CD14-positive monocyte (primary cell): ENCODE measurements at regions not wholly inside any gene's neighbourhood (a gene's known extent, or its start where the extent isn't known, plus 50 kb on each side); places are given as distances from the start of the nearest gene placed in this dataset.

Experiments used
- DNase-seq, 3 donors: peaks; one replicate each; pipeline ENCODE4 v3.0.0-alpha.2; 2011 to 2022
- H2AFZ ChIP-seq: 2 replicates; pipeline ENCODE4 v1.6.0; 2012; ENCODE audit warnings: mild to moderate bottlenecking, low read depth, low read length, inconsistent platforms; ENCODE audit not compliant: insufficient read depth, poor library complexity, severe bottlenecking
- H3K27ac ChIP-seq, 2 donors: 1 replicate in 1 of 2; 2 replicates in 1 of 2; pipeline ENCODE4 v1.5.1; 2012 to 2013; ENCODE audit warnings: low read length in 2 of 2, control low read depth in 1 of 2, inconsistent platforms in 1 of 2, low read depth in 1 of 2, mild to moderate bottlenecking in 1 of 2
- H3K27me3 ChIP-seq, 2 donors: one replicate each; pipeline versions ENCODE4 v1.6.0 to v1.6.1; 2011 to 2013; ENCODE audit warnings: low read length in 2 of 2; ENCODE audit not compliant: control insufficient read depth in 2 of 2, insufficient read depth in 2 of 2
- H3K36me3 ChIP-seq, 2 donors: replicated peaks in 1 of 2; 1 replicate in 1 of 2; 2 replicates in 1 of 2; pipeline versions ENCODE4 v1.5.1 to v1.6.1; 2012 to 2013; ENCODE audit warnings: low read length in 2 of 2, control low read depth in 1 of 2, inconsistent platforms in 1 of 2, mild to moderate bottlenecking in 1 of 2; ENCODE audit not compliant: insufficient read depth in 2 of 2, control insufficient read depth in 1 of 2
- H3K4me1 ChIP-seq, 2 donors: 1 replicate in 1 of 2; 2 replicates in 1 of 2; pipeline versions ENCODE4 v1.5.1 to v1.6.1; 2012 to 2013; ENCODE audit warnings: low read length in 2 of 2, control low read depth in 1 of 2, inconsistent platforms in 1 of 2, mild to moderate bottlenecking in 1 of 2, moderate library complexity in 1 of 2; ENCODE audit not compliant: insufficient read depth in 2 of 2, control insufficient read depth in 1 of 2
- H3K4me2 ChIP-seq: replicated peaks from 2 replicates; pipeline ENCODE3; 2012; ENCODE audit warnings: low read length, moderate library complexity, mild to moderate bottlenecking; ENCODE audit not compliant: poor library complexity, severe bottlenecking; ENCODE audit errors: extremely low read depth
- H3K4me3 ChIP-seq, 3 experiments: fragments of 200-600 bp in 1 of 3; sonication (generic) in 1 of 3; replicated peaks in 1 of 3; 1 replicate in 2 of 3; 2 replicates in 1 of 3; pipeline ENCODE4 v1.5.1; 2011 to 2013; ENCODE audit warnings: low read length in 3 of 3, mild to moderate bottlenecking in 3 of 3, control low read depth in 2 of 3, low read depth in 2 of 3, inconsistent platforms in 1 of 3, moderate library complexity in 1 of 3
- H3K79me2 ChIP-seq: 2 replicates; pipeline ENCODE4 v1.6.0; 2012; ENCODE audit warnings: mild to moderate bottlenecking, control low read depth, inconsistent platforms, low read length, moderate library complexity; ENCODE audit not compliant: insufficient read depth
- H3K9ac ChIP-seq: 2 replicates; pipeline ENCODE4 v1.6.0; 2017; ENCODE audit warnings: low read length, mild to moderate bottlenecking; ENCODE audit not compliant: insufficient read depth, poor library complexity, severe bottlenecking
- H3K9me3 ChIP-seq, 2 donors: replicated peaks in 1 of 2; 1 replicate in 1 of 2; 2 replicates in 1 of 2; pipeline versions ENCODE4 v1.5.1 to v1.6.1; 2012 to 2013; ENCODE audit warnings: low read length in 2 of 2, control low read depth in 1 of 2; ENCODE audit not compliant: control insufficient read depth in 1 of 2, insufficient read depth in 1 of 2
- H4K20me1 ChIP-seq: 2 replicates; pipeline ENCODE4 v1.6.0; 2012; ENCODE audit warnings: mild to moderate bottlenecking, low read length, control low read depth, moderate library complexity; ENCODE audit not compliant: insufficient read depth
- H3K27ac Mint-ChIP-seq, 7 donors: one replicate each; pipeline ENCODE4 v1.8.0; 2020; ENCODE audit warnings: mild to moderate bottlenecking in 7 of 7, mixed read lengths in 7 of 7, moderate library complexity in 6 of 7, inconsistent platforms in 2 of 7
- H3K27me3 Mint-ChIP-seq, 3 donors: one replicate each; pipeline ENCODE4 v1.8.0; 2021 to 2022; ENCODE audit warnings: low read depth in 3 of 3, mild to moderate bottlenecking in 3 of 3, mixed read lengths in 3 of 3, moderate library complexity in 3 of 3, inconsistent platforms in 1 of 3
- H3K36me3 Mint-ChIP-seq, 2 donors: one replicate each; pipeline ENCODE4 v1.8.0; 2020; ENCODE audit warnings: mixed read lengths in 2 of 2, inconsistent platforms in 1 of 2, mild to moderate bottlenecking in 1 of 2
- H3K4me1 Mint-ChIP-seq: one replicate; pipeline ENCODE4 v1.8.0; 2020; ENCODE audit warnings: mild to moderate bottlenecking, mixed read lengths
- H3K4me3 Mint-ChIP-seq, 2 donors: one replicate each; pipeline ENCODE4 v1.8.0; 2020; ENCODE audit warnings: mild to moderate bottlenecking in 2 of 2, mixed read lengths in 2 of 2, moderate library complexity in 1 of 2
- H3K9me3 Mint-ChIP-seq, 7 donors: one replicate each; pipeline ENCODE4 v1.8.0; 2020 to 2022; ENCODE audit warnings: mixed read lengths in 7 of 7, mild to moderate bottlenecking in 6 of 7, moderate library complexity in 6 of 7, inconsistent platforms in 2 of 7
- WGBS: methylation state at CpG from one replicate; pipeline ENCODE4 v1.1.5; 2013; ENCODE audit warnings: missing lambda C conversion rate; ENCODE audit not compliant: insufficient coverage; 5-methylcytosine and 5-hydroxymethylcytosine counted together
- intact Hi-C, 2 donors: fragments of 100-400 bp; cut with micrococcal nuclease; formaldehyde crosslinking; loops; one replicate each; pipeline versions ENCODE4 v1.15.0 to v1.15.1; 2023
- TF ChIP-seq, protein P1 (sequence below): fragments of 200-600 bp; IDR thresholded peaks from one replicate; pipeline ENCODE4 v1.8.0; 2022; ENCODE audit warnings: antibody characterized with exemption, mild to moderate bottlenecking

DNA sequence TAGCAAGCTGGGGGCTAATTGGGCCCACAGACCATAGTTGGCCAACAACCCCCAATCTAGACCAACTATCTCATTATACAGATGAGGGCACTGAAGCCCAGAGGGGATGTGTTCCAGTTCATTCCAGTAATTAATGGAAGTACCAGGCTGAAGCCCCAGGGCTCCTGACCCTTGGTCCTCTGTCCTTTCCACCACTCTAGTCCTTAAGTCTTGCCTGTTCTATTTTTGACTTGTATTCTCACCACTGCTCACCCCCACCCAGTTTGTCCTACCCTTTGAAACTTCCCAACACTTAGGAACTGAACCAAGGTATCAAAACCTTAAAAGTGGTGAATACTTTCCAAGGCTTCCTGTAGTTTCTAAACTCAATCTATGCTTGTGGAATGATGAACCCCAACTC lies 407.4 kb downstream of the ENC1 start:
- Mint-ChIP-seq H3K9me3 (peaks cover 0 to 6% (median 2%) of the 10 kb centered on the region in 7 donors), H3K36me3 (no peaks in the 10 kb centered on the region), H3K27me3 (peaks cover 2 to 4% (median 2%) of the 10 kb centered on the region in 3 donors), H3K4me3 (no peak overlapping the region), H3K27ac (no peak overlapping the region), H3K4me1 (peaks cover 12% of the 10 kb centered on the region)
- H3K36me3 ChIP-seq = no peaks in the 10 kb centered on the region
- no peaks in the 10 kb centered on the region for H3K9me3 ChIP-seq
- H2AFZ ChIP-seq = no peak overlapping the region
- no peaks in the 10 kb centered on the region for H4K20me1 ChIP-seq
- intact Hi-C loops = no loop called here
- no peak for DNase-seq
- peaks cover 9 to 11% of the 10 kb centered on the region in 2 donors for H3K4me1 ChIP-seq
- H3K9ac ChIP-seq = no peak overlapping the region
- no peak overlapping the region for H3K4me3 ChIP-seq
- H3K79me2 ChIP-seq = no peaks in the 10 kb centered on the region
- H3K27me3 ChIP-seq = no peaks in the 10 kb centered on the region
- no peak overlapping the region for H3K27ac ChIP-seq
- no peak overlapping the region for H3K4me2 ChIP-seq
- TF ChIP-seq, protein P1, sequence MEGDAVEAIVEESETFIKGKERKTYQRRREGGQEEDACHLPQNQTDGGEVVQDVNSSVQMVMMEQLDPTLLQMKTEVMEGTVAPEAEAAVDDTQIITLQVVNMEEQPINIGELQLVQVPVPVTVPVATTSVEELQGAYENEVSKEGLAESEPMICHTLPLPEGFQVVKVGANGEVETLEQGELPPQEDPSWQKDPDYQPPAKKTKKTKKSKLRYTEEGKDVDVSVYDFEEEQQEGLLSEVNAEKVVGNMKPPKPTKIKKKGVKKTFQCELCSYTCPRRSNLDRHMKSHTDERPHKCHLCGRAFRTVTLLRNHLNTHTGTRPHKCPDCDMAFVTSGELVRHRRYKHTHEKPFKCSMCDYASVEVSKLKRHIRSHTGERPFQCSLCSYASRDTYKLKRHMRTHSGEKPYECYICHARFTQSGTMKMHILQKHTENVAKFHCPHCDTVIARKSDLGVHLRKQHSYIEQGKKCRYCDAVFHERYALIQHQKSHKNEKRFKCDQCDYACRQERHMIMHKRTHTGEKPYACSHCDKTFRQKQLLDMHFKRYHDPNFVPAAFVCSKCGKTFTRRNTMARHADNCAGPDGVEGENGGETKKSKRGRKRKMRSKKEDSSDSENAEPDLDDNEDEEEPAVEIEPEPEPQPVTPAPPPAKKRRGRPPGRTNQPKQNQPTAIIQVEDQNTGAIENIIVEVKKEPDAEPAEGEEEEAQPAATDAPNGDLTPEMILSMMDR = no peak

DNA sequence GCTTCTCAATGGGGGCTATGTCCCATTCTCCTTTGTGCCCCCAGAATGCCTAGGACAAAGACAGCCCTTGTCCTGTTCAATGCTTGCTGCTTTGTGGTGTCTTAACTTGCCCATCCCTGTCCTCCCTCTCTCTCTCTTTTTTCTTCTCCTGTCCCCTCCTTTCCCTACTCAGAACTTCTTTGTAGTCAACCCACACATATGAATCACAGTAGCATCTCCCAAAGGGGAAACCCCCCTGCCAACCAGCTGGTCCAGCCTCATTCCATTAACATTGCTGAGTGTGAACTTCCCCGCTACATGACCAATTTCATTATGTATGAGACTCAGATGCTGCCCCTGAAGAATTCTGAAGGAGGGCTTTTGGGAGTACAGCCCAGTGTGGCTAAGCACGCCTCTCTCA lies 408.3 kb downstream of the ENC1 start:
- intact Hi-C loops = no loop called here
- Mint-ChIP-seq H3K27me3 (peaks cover 2 to 4% (median 2%) of the 10 kb centered on the region in 3 donors), H3K4me1 (peaks cover 4% of the 10 kb centered on the region), H3K36me3 (no peaks in the 10 kb centered on the region), H3K27ac (no peak overlapping the region), H3K9me3 (peaks cover 0 to 6% (median 2%) of the 10 kb centered on the region in 7 donors), H3K4me3 (no peak overlapping the region)
- no CpG with 5 or more reads among the region's 2 CpGs for WGBS
- Histone ChIP-seq H3K9me3 (no peaks in the 10 kb centered on the region), H3K36me3 (no peaks in the 10 kb centered on the region), H4K20me1 (no peaks in the 10 kb centered on the region), H3K9ac (no peak overlapping the region), H3K4me3 (no peak overlapping the region), H3K4me1 (peaks cover 1 to 3% of the 10 kb centered on the region in 2 donors), H3K79me2 (no peaks in the 10 kb centered on the region), H3K4me2 (no peak overlapping the region), H2AFZ (no peak overlapping the region), H3K27ac (no peak overlapping the region), H3K27me3 (no peaks in the 10 kb centered on the region)
- TF ChIP-seq, protein P1 = no peak
- DNase-seq = no peak
